Tibial artery (tissue), 4 donors: ENCODE measurements at regions not wholly inside any gene's neighbourhood (a gene's known extent, or its start where the extent isn't known, plus 50 kb on each side); places are given as distances from the start of the nearest gene placed in this dataset.

Experiments used
- DNase-seq, 2 donors: peaks; one replicate each; pipeline ENCODE4 v3.0.0-alpha.2; 2019
- H3K27ac ChIP-seq, 2 donors: fragments of 200-600 bp; sonication (generic) in 1 of 2; 1 replicate in 1 of 2; 2 replicates in 1 of 2; pipeline ENCODE4 v1.5.1; 2018 to 2019; ENCODE audit warnings: mild to moderate bottlenecking in 1 of 2
- H3K27me3 ChIP-seq, 2 donors: fragments of 200-600 bp; sonication (generic) in 1 of 2; one replicate each; pipeline versions ENCODE4 v1.5.1 to v1.6.0; 2016 to 2019
- H3K36me3 ChIP-seq, 3 donors: fragments of 200-600 bp; sonication (generic) in 2 of 3; one replicate each; pipeline ENCODE4 v1.5.1; 2016 to 2019; ENCODE audit warnings: mild to moderate bottlenecking in 2 of 3
- H3K4me1 ChIP-seq, 4 donors: fragments of 200-600 bp; sonication (generic) in 2 of 4; 1 replicate in 3 of 4; 2 replicates in 1 of 4; pipeline ENCODE4 v1.5.1; 2016 to 2019
- H3K4me3 ChIP-seq, 2 donors: fragments of 200-600 bp; sonication (generic) in 1 of 2; 1 replicate in 1 of 2; 2 replicates in 1 of 2; pipeline ENCODE4 v1.5.1; 2018 to 2019; ENCODE audit warnings: mild to moderate bottlenecking in 2 of 2
- H3K9me3 ChIP-seq, 3 donors: fragments of 200-600 bp; sonication (generic) in 1 of 3; one replicate each; pipeline ENCODE4 v1.5.1; 2016 to 2019
- intact Hi-C: fragments of 100-400 bp; cut with DNase I; formaldehyde crosslinking; loops from one replicate; pipeline ENCODE4 v1.15.0; 2023; ENCODE audit warnings: low total_unique reads
- TF ChIP-seq, protein P1 (sequence below), 2 experiments: fragments of 200-600 bp in 1 of 2; fragments of 450-650 bp in 1 of 2; IDR thresholded peaks; one replicate each; pipeline ENCODE4 v1.5.1; 2017 to 2019; ENCODE audit warnings: antibody characterized with exemption in 2 of 2, mild to moderate bottlenecking in 1 of 2, moderate library complexity in 1 of 2

- TF ChIP-seq, protein P1, sequence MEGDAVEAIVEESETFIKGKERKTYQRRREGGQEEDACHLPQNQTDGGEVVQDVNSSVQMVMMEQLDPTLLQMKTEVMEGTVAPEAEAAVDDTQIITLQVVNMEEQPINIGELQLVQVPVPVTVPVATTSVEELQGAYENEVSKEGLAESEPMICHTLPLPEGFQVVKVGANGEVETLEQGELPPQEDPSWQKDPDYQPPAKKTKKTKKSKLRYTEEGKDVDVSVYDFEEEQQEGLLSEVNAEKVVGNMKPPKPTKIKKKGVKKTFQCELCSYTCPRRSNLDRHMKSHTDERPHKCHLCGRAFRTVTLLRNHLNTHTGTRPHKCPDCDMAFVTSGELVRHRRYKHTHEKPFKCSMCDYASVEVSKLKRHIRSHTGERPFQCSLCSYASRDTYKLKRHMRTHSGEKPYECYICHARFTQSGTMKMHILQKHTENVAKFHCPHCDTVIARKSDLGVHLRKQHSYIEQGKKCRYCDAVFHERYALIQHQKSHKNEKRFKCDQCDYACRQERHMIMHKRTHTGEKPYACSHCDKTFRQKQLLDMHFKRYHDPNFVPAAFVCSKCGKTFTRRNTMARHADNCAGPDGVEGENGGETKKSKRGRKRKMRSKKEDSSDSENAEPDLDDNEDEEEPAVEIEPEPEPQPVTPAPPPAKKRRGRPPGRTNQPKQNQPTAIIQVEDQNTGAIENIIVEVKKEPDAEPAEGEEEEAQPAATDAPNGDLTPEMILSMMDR (IDR thresholded peaks at IDR 0.05) = no peak
- Histone ChIP-seq H3K27me3 (no peaks in the 10 kb centered on the region), H3K27ac (no peak overlapping the region), H3K36me3 (no peaks in the 10 kb centered on the region), H3K4me1 (no peaks in the 10 kb centered on the region), H3K4me3 (no peak overlapping the region), H3K9me3 (no peaks in the 10 kb centered on the region)
- intact Hi-C loops = no loop called here
- no peak for DNase-seq
Measured at GRCh38 chr12:28887461-28887990, 261.6 kb upstream of the FAR2 start.

GRCh38 chr12:28890664-28891063, 258.4 kb upstream of the FAR2 start:
- no peaks in the 10 kb centered on the region for H3K36me3 ChIP-seq
- DNase-seq = no peak
- intact Hi-C loops = no loop called here
- no peak overlapping the region for H3K27ac ChIP-seq
- no peaks in the 10 kb centered on the region for H3K9me3 ChIP-seq
- H3K27me3 ChIP-seq = no peaks in the 10 kb centered on the region
- no peaks in the 10 kb centered on the region for H3K4me1 ChIP-seq
- TF ChIP-seq, protein P1 (IDR thresholded peaks at IDR 0.05) = no peak
- no peak overlapping the region for H3K4me3 ChIP-seq

- TF ChIP-seq, protein P1 (IDR thresholded peaks at IDR 0.05) = no peak
- H3K36me3 ChIP-seq = no peaks in the 10 kb centered on the region
- H3K9me3 ChIP-seq = no peaks in the 10 kb centered on the region
- H3K27me3 ChIP-seq = no peaks in the 10 kb centered on the region
- H3K4me3 ChIP-seq = no peak overlapping the region
- intact Hi-C loops = no loop called here
- H3K27ac ChIP-seq = no peak overlapping the region
- no peaks in the 10 kb centered on the region for H3K4me1 ChIP-seq
- no peak for DNase-seq
Measured at GRCh38 chr12:28891126-28891525, 258.0 kb upstream of the FAR2 start.

GRCh38 chr12:28893365-28893764, 255.7 kb upstream of the FAR2 start:
- Histone ChIP-seq H3K36me3 (no peaks in the 10 kb centered on the region), H3K4me3 (no peak overlapping the region), H3K4me1 (no peaks in the 10 kb centered on the region), H3K9me3 (no peaks in the 10 kb centered on the region), H3K27ac (no peak overlapping the region), H3K27me3 (no peaks in the 10 kb centered on the region)
- DNase-seq = no peak
- TF ChIP-seq, protein P1 (IDR thresholded peaks at IDR 0.05) = no peak
- intact Hi-C loops = no loop called here

- TF ChIP-seq, protein P1 (IDR thresholded peaks at IDR 0.05) = no peak
- H3K4me3 ChIP-seq = no peak overlapping the region
- no peak overlapping the region for H3K27ac ChIP-seq
- no peak for DNase-seq
- H3K4me1 ChIP-seq = no peaks in the 10 kb centered on the region
- intact Hi-C loops = no loop called here
- H3K36me3 ChIP-seq = no peaks in the 10 kb centered on the region
- no peaks in the 10 kb centered on the region for H3K27me3 ChIP-seq
- no peaks in the 10 kb centered on the region for H3K9me3 ChIP-seq
Measured at GRCh38 chr12:28893856-28894255, 255.2 kb upstream of the FAR2 start.

GRCh38 chr12:28896421-28896820, 252.7 kb upstream of the FAR2 start:
- H3K4me1 ChIP-seq = no peaks in the 10 kb centered on the region
- TF ChIP-seq, protein P1 (IDR thresholded peaks at IDR 0.05) = no peak

More at GRCh38 chr12:28896421-28896820, 252.7 kb upstream of the FAR2 start:
- no peaks in the 10 kb centered on the region for H3K36me3 ChIP-seq
- intact Hi-C loops = no loop called here
- no peak overlapping the region for H3K27ac ChIP-seq
- H3K27me3 ChIP-seq = no peaks in the 10 kb centered on the region
- no peaks in the 10 kb centered on the region for H3K9me3 ChIP-seq
- no peak overlapping the region for H3K4me3 ChIP-seq
- DNase-seq = no peak
